Karpas-422 (cell line): ENCODE measurements at regions not wholly inside any gene's neighbourhood (a gene's known extent, or its start where the extent isn't known, plus 50 kb on each side); places are given as distances from the start of the nearest gene placed in this dataset.

Experiments
- DNase-seq: peaks from one replicate; pipeline ENCODE4 v3.0.0-alpha.2; 2015
- H2AFZ ChIP-seq: fragments of 200-600 bp; sonication (generic); 2 replicates; pipeline ENCODE4 v1.6.1; 2014; ENCODE audit warnings: antibody characterized with exemption, low read length, mixed read lengths
- H3K27ac ChIP-seq: fragments of 200-600 bp; sonication (generic); 2 replicates; pipeline ENCODE4 v1.5.1; 2014; ENCODE audit warnings: mild to moderate bottlenecking, low read length, moderate library complexity
- H3K27me3 ChIP-seq: fragments of 200-600 bp; sonication (generic); 2 replicates; pipeline ENCODE4 v1.6.1; 2014; ENCODE audit warnings: low read length, mixed read lengths
- H3K36me3 ChIP-seq: fragments of 200-600 bp; sonication (generic); 2 replicates; pipeline ENCODE4 v1.6.1; 2014; ENCODE audit warnings: low read length, mixed read lengths; ENCODE audit not compliant: insufficient read depth
- H3K4me1 ChIP-seq: fragments of 200-600 bp; sonication (generic); 2 replicates; pipeline ENCODE4 v1.6.1; 2014; ENCODE audit warnings: mild to moderate bottlenecking, low read length, mixed read lengths
- H3K4me2 ChIP-seq: fragments of 200-600 bp; sonication (generic); 2 replicates; pipeline ENCODE4 v1.6.1; 2014; ENCODE audit warnings: low read length, low read depth, mild to moderate bottlenecking; ENCODE audit not compliant: poor library complexity, severe bottlenecking
- H3K4me3 ChIP-seq: fragments of 200-600 bp; sonication (generic); 2 replicates; pipeline ENCODE4 v1.5.1; 2014; ENCODE audit warnings: mild to moderate bottlenecking, antibody characterized with exemption, low read length, mixed read lengths
- H3K79me2 ChIP-seq: fragments of 200-600 bp; sonication (generic); 2 replicates; pipeline ENCODE4 v1.6.1; 2014; ENCODE audit warnings: mild to moderate bottlenecking, low read length, mixed read lengths
- H3K9ac ChIP-seq: fragments of 200-600 bp; sonication (generic); 2 replicates; pipeline ENCODE4 v1.6.0; 2014; ENCODE audit warnings: low read length
- H3K9me2 ChIP-seq: fragments of 200-600 bp; sonication (generic), shearing (Covaris generic); replicated peaks from 2 replicates; pipeline ENCODE4 v1.6.0; 2014; ENCODE audit warnings: mild to moderate bottlenecking, low read length, moderate library complexity; ENCODE audit not compliant: insufficient read depth
- H3K9me3 ChIP-seq: fragments of 300-700, 200-600 bp; sonication (generic); 2 replicates; pipeline ENCODE4 v1.6.1; 2014; ENCODE audit warnings: low read length, mixed read lengths
- H4K20me1 ChIP-seq: fragments of 200-600 bp; sonication (generic); 2 replicates; pipeline ENCODE4 v1.6.1; 2014; ENCODE audit warnings: mild to moderate bottlenecking, antibody characterized with exemption, low read length, low read depth; ENCODE audit not compliant: insufficient read depth

- Histone ChIP-seq H3K27me3 (no peaks in the 10 kb centered on the region), H2AFZ (no peak overlapping the region), H3K9me2 (no peaks in the 10 kb centered on the region), H3K4me1 (no peaks in the 10 kb centered on the region), H3K4me3 (no peak overlapping the region), H3K9ac (no peak overlapping the region), H3K27ac (no peak overlapping the region), H3K79me2 (no peaks in the 10 kb centered on the region), H4K20me1 (no peaks in the 10 kb centered on the region), H3K9me3 (no peaks in the 10 kb centered on the region), H3K4me2 (no peak overlapping the region), H3K36me3 (no peaks in the 10 kb centered on the region)
- DNase-seq, result no peak
Measured at GRCh38 chr9:32278991-32279390, 105.5 kb upstream of the ACO1 start.

GRCh38 chr9:32289756-32290155 is 94.7 kb upstream of the ACO1 start:
- Histone ChIP-seq H3K36me3 (no peaks in the 10 kb centered on the region), H3K4me3 (no peak overlapping the region), H3K9ac (no peak overlapping the region), H3K9me2 (no peaks in the 10 kb centered on the region), H3K9me3 (no peaks in the 10 kb centered on the region), H3K4me1 (no peaks in the 10 kb centered on the region), H2AFZ (no peak overlapping the region), H3K4me2 (no peak overlapping the region), H3K79me2 (no peaks in the 10 kb centered on the region), H3K27ac (no peak overlapping the region), H3K27me3 (no peaks in the 10 kb centered on the region), H4K20me1 (no peaks in the 10 kb centered on the region)
- DNase-seq, result no peak

- H3K27me3 ChIP-seq, result no peaks in the 10 kb centered on the region
- no peaks in the 10 kb centered on the region for H3K36me3 ChIP-seq
- no peaks in the 10 kb centered on the region for H4K20me1 ChIP-seq
- H3K9me2 ChIP-seq, result no peaks in the 10 kb centered on the region
- no peak overlapping the region for H2AFZ ChIP-seq
- DNase-seq, result no peak
- no peaks in the 10 kb centered on the region for H3K79me2 ChIP-seq
- no peaks in the 10 kb centered on the region for H3K4me1 ChIP-seq
- H3K27ac ChIP-seq, result no peak overlapping the region
- no peak overlapping the region for H3K4me3 ChIP-seq
- H3K9ac ChIP-seq, result no peak overlapping the region
- no peak overlapping the region for H3K4me2 ChIP-seq
- H3K9me3 ChIP-seq, result no peaks in the 10 kb centered on the region
Measured at GRCh38 chr9:32291370-32291769, 93.1 kb upstream of the ACO1 start.

GRCh38 chr9:32292611-32293010 is 91.8 kb upstream of the ACO1 start:
- Histone ChIP-seq H2AFZ (no peak overlapping the region), H3K4me2 (no peak overlapping the region), H3K27ac (no peak overlapping the region), H3K79me2 (no peaks in the 10 kb centered on the region), H3K9ac (no peak overlapping the region), H3K9me2 (no peaks in the 10 kb centered on the region), H3K36me3 (no peaks in the 10 kb centered on the region), H3K4me3 (no peak overlapping the region), H3K9me3 (no peaks in the 10 kb centered on the region), H3K27me3 (no peaks in the 10 kb centered on the region), H3K4me1 (no peaks in the 10 kb centered on the region), H4K20me1 (no peaks in the 10 kb centered on the region)
- DNase-seq, result no peak

- H3K79me2 ChIP-seq, result no peaks in the 10 kb centered on the region
- H3K4me1 ChIP-seq, result no peaks in the 10 kb centered on the region
- H4K20me1 ChIP-seq, result no peaks in the 10 kb centered on the region
- no peak for DNase-seq
- H3K27ac ChIP-seq, result no peak overlapping the region
- no peaks in the 10 kb centered on the region for H3K9me2 ChIP-seq
- H3K9ac ChIP-seq, result no peak overlapping the region
- H3K9me3 ChIP-seq, result no peaks in the 10 kb centered on the region
- H3K27me3 ChIP-seq, result no peaks in the 10 kb centered on the region
- H2AFZ ChIP-seq, result no peak overlapping the region
- H3K4me3 ChIP-seq, result no peak overlapping the region
- H3K4me2 ChIP-seq, result no peak overlapping the region
- no peaks in the 10 kb centered on the region for H3K36me3 ChIP-seq
Measured at GRCh38 chr9:32293091-32293490, 91.4 kb upstream of the ACO1 start.

- H3K27ac ChIP-seq, result no peak overlapping the region
Measured at GRCh38 chr9:32294106-32294505, 90.3 kb upstream of the ACO1 start.

GRCh38 chr9:32300373-32300772 is 84.1 kb upstream of the ACO1 start:
- Histone ChIP-seq H4K20me1 (no peaks in the 10 kb centered on the region), H3K4me3 (no peak overlapping the region), H3K9me2 (no peaks in the 10 kb centered on the region), H3K9ac (no peak overlapping the region), H2AFZ (no peak overlapping the region), H3K27me3 (no peaks in the 10 kb centered on the region), H3K9me3 (no peaks in the 10 kb centered on the region), H3K27ac (no peak overlapping the region), H3K79me2 (no peaks in the 10 kb centered on the region), H3K4me1 (no peaks in the 10 kb centered on the region), H3K36me3 (no peaks in the 10 kb centered on the region), H3K4me2 (no peak overlapping the region)
- no peak for DNase-seq

More at GRCh38 chr9:32294106-32294505, 90.3 kb upstream of the ACO1 start:
- H3K4me3 ChIP-seq, result no peak overlapping the region
- no peaks in the 10 kb centered on the region for H3K4me1 ChIP-seq
- H3K79me2 ChIP-seq, result no peaks in the 10 kb centered on the region
- no peak overlapping the region for H3K4me2 ChIP-seq
- H3K27me3 ChIP-seq, result no peaks in the 10 kb centered on the region
- H4K20me1 ChIP-seq, result no peaks in the 10 kb centered on the region
- H3K36me3 ChIP-seq, result no peaks in the 10 kb centered on the region
- no peak overlapping the region for H2AFZ ChIP-seq
- no peaks in the 10 kb centered on the region for H3K9me3 ChIP-seq
- H3K9me2 ChIP-seq, result no peaks in the 10 kb centered on the region
- DNase-seq, result no peak
- H3K9ac ChIP-seq, result no peak overlapping the region

GRCh38 chr9:32304495-32304894 is 79.9 kb upstream of the ACO1 start:
- no peak overlapping the region for H3K27ac ChIP-seq
- no peaks in the 10 kb centered on the region for H3K36me3 ChIP-seq
- no peak for DNase-seq
- no peak overlapping the region for H3K4me2 ChIP-seq
- no peaks in the 10 kb centered on the region for H3K9me2 ChIP-seq
- no peaks in the 10 kb centered on the region for H3K4me1 ChIP-seq
- no peaks in the 10 kb centered on the region for H4K20me1 ChIP-seq
- H3K79me2 ChIP-seq, result no peaks in the 10 kb centered on the region
- no peak overlapping the region for H2AFZ ChIP-seq
- H3K9me3 ChIP-seq, result no peaks in the 10 kb centered on the region
- no peaks in the 10 kb centered on the region for H3K27me3 ChIP-seq
- H3K4me3 ChIP-seq, result no peak overlapping the region
- no peak overlapping the region for H3K9ac ChIP-seq

- Histone ChIP-seq H2AFZ (no peak overlapping the region), H3K79me2 (no peaks in the 10 kb centered on the region), H3K27ac (no peak overlapping the region), H3K36me3 (no peaks in the 10 kb centered on the region), H3K9ac (no peak overlapping the region), H3K4me2 (no peak overlapping the region), H3K9me2 (no peaks in the 10 kb centered on the region), H4K20me1 (no peaks in the 10 kb centered on the region), H3K4me1 (no peaks in the 10 kb centered on the region), H3K4me3 (no peak overlapping the region), H3K27me3 (no peaks in the 10 kb centered on the region), H3K9me3 (no peaks in the 10 kb centered on the region)
- DNase-seq, result no peak
Measured at GRCh38 chr9:32306006-32306405, 78.4 kb upstream of the ACO1 start.
